Embryonic facial prominence (tissue), 1 donor: ENCODE measurements at regions not wholly inside any gene's neighbourhood (a gene's known extent, or its start where the extent isn't known, plus 50 kb on each side); places are given as distances from the start of the nearest gene placed in this dataset.

ENCODE experiments used
- DNase-seq: peaks from one replicate; pipeline ENCODE4 v3.0.0-alpha.2; 2016; ENCODE audit errors: extremely low spot score

DNA sequence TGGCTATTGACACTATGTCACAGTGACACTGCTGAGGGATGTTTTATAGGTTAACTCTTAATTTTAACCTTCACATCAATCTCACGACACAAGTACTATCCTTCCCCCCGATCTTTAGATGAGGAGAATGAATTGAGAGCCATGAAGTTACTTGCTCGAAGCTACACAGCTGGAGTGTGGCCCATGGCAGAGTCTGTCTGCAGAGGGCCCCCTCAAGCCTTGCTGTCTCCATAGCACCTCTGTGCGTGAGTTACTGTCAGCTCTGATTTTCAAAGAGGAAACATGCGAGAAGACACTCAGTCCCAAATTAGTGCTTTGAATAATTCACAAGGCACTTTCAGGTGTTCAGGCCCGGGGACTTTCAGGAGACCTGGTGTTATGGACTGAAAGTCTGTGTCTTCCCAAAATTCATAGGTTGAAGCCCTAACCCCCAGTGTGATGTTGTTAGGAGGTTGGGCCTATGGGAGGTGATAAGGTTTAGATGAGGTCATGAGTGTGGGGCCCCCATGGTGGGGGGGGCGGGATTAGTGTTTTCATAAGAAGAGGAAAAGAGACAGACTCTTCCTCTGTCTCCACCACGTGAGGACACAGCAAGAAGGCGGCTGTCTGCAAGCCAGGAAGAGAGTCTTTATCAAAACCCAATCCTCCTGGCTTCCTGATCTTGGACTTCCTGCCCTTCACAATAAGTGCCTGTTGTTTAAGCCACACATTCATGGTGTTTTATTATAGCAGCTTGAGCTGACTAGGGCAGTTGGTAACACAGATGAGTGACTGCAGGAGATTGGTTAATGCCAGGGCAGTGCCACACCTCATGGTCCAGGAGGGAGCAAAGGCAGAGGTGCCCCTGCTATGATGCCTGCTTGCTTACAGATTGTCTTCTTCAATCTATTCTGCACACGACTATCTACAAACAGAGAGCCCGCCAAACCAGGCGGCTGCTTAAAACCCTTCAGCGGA lies 281.8 kb downstream of the HAPSTR1 start:
- DNase-seq: no peak

DNA sequence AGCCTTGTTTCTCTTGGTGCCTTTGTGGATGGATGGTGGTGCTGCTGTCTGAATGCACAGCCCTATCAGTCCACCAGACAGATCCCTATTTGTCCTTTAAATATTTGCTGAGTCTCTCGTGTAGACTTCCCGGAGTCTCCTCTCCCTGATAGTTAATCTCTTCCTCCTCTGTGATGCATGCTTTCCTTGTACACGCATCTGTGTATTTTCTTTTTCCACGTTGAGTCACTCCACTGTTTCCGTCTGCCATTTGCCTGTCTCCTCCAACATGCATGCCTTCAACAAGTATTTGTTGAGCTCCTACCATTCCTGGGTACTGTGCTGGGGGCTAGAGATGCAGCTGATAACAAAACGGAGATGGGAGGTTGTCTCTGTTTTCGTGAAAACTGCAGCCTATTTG lies 282.6 kb downstream of the HAPSTR1 start:
- DNase-seq: no peak

DNA sequence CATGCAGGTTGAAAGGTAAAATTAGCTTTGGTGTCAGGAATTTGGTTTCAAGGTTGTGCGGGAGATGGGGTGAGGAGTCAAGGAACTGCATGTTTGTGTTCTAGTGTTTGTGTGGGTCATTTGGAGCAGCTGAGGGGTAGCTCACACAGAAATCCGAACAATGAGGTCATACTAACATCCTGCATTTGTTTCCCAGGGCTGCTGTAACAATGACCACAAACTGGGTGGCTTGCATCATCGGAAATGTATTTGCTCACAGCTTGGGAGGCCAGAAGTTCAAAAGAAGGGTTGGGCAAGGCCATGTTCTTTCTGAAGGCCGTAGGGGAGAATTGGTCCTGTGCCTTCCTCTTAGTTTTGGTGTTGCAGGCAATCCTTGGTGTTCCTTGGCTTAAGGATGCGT lies 287.4 kb downstream of the HAPSTR1 start:
- no peak for DNase-seq

DNA sequence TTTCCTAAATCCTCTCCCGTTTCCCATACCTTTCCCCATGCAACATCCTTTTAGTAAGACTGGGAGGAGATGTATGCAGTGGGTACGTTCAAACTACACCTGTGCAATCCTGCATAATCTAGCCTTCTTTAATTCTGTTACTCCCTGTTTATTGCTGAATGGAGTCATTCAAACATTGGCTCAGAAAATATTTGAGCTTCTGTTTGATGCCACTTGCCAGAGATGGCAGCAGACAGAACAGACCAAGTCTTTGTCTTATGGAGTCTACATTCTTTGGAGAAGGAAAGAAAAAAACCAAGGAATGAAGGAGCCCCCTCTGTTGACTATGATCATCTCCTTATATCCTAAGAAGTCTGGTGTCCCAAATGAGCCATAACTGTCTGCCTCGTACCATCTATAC lies 288.8 kb downstream of the HAPSTR1 start:
- no peak for DNase-seq

DNA sequence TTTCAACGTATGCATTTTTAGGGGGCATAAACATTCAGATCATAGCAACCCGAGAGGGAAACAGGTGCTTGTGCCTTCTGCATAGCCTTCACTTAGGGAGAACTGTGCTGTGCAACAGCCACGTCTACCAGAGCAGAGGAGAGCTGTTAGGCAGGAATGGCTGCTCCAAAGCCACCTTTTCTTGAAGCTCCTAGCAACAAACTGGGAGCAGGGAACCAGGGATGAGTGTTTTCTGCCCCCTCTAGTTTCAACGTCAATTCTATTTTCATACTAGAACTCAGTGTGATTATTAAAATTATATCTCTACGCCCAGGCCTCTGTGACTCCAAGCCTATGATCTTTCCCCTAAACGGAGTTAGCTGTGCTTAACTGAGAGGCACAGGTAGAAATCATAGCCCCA lies 290.0 kb downstream of the HAPSTR1 start:
- no peak for DNase-seq

DNA sequence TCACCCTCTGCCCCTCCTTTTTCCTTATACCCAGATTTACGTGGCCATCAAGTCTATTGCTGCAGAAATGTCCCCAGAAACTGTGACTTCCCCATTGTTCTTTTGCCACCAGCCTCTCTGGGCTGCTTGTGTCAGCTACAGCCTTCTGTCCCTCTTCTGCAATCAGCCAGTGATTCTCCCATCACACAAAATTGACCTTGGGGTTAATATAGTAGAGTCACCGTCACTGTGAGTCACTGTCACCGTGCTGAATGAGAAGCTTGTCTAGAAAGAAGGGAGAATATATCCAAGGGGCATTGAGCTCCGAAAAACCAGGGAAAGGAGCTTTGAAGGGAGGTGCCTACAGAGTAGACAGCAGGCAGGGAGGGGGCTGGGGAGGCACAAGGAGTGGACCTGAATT lies 290.5 kb downstream of the HAPSTR1 start:
- no peak for DNase-seq

DNA sequence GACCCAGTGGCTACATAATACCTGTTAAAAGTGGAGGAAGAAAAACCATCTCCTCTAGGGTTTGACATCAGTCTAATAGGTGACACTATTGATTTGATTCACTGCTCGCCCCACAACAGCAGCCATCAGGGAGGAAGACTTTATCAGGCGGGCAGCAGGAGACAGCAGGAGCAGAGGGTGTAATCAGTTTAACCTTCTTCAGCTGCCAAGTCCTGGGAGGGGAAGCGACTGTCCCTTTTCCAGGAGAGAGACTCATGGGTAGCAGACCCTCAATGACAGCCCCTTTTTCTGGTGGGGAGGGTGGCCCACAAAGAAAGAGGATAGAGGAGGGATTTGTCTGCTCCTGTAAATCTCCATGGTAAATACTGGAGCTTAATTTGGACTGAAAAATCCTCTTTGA lies 291.8 kb downstream of the HAPSTR1 start:
- DNase-seq: no peak

DNA sequence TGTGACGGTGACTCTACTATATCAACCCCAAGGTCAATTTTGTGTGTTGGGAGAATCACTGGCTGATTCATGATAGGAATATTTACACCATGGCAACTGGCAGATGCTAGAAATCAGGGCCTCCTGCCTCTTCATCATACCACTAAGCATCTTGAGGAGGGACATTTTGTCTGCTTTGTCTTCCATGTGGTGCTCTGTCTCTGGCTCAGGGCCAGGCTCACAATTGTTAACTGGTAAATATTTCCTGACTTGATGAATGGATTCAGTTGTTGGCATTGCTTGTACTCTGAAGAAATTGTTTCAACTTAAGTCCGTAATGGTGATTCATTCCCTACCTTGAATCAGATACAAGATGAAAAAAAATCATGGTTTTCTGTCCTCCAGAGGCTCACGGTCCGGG lies 292.7 kb downstream of the HAPSTR1 start:
- no peak for DNase-seq

DNA sequence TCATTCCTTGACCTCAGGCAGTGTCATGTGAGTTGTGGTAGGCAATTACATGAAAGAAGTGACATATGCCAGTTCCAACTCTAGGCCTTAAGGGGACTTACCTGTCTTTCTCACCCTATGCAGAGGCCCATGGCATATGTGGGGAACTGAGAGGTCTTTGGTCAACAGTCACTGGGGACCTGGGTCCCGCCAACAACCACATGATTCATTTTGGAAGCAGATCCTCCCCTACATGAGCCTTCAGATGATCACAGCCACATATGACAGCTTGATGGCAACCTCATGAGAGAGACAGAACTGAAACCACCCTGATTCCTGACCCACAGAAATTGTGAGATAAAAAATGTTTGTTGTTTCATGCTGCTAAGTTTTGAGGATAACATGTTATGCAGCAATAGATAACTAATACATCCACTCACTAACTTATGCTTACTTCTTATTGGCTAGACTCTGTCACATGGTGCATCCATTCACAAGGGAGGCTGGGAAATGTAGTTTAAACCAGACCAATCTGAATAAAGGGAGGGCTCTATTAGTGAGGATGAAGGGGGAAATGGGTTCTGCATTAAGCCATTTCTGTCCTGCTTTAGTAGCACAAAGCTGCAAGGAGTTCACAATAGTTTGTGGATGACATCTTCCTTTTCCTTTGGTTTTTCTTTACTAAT lies 298.2 kb downstream of the HAPSTR1 start:
- DNase-seq: no peak

DNA sequence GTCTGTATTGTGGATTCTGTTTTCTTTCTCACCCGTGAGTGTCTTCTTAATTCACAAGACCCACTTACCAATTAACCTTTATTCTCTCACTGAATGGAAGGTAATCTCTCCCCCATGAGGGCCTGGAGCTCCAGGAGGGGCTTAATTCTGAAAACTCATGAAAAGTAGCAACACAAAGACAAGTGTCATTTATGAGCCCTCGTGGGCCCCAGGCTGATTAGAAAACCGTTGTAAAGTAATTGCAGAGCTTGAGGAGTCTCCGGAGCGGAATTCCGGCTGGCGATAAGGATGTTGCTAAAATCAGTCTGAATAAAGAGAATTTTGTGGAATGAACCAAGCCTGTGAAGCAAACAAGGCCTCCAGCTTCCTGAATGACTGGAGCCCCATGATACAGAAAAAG lies 301.5 kb downstream of the HAPSTR1 start:
- no peak for DNase-seq

DNA sequence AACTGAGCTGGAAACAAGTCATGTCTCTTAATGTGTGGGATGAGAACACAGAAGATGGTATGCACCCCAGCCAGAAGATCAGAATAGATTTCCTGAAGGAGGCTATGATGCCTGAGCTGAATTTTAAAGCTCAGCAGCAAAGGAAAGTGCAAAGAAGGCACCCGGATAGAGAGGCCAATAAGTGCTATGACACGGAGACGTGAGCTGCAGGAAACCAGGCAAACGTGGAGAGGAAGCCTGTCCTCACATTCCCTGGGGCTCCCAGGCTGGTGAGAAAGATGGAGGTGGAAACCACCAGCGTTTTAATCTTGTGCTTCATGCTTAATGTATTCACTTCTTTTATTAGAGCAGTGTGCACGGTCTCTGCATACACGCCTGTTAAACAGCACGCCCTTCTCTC lies 302.1 kb downstream of the HAPSTR1 start:
- DNase-seq: no peak

DNA sequence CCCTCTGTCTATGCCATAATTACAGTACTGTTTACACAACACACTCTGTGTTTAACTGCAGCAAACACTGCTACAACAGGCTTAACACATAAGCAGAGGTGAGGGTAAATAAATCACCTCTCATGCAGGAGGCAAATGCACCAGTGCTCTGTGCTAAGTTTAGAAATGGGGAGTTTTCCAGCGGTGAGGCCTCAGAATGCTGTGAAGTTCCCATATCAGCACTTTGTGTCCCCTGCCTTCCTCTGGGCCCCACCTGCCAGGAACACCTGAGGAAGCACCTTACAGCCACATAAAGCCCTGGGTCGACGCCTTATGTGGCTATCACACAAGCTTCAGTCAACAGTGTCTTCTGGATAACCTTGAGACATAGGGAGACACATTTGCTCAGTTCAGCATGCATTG lies 304.5 kb downstream of the HAPSTR1 start:
- no peak for DNase-seq

DNA sequence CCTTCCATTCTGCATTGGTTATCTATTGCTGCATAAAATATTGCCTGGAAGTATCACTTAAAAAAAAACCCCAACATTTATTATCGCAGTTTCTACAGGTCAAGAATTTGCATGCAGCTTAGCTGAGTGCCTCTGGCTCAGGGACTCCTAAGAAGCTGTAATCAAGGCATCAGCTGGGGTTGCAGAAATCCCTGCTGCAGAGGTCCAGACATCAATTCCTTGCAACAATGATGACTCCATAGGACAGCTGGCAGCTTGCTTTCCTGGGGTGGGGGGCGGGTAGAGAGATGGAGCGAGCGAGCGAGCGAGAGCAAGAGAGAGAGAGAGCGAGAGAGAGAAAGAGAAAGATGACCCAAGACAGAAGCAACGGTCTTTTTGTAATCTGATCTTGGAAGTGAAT lies 308.1 kb downstream of the HAPSTR1 start:
- no peak for DNase-seq

DNA sequence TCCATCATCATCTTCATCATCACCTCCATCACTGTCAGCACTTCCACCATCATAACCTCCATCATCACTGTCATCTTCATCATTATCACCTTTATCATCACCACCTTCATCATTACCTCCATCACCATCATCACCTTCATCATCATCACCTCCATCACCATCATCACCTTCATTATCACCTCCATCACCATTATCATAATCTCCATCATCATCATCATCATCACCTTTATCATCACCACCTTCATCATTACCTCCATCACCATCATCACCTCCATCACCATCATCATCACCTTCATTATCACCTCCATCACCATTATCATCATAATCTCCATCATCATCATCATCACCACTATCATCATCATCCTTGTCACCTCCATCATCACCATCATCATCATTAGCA lies 309.7 kb downstream of the HAPSTR1 start:
- no peak for DNase-seq

DNA sequence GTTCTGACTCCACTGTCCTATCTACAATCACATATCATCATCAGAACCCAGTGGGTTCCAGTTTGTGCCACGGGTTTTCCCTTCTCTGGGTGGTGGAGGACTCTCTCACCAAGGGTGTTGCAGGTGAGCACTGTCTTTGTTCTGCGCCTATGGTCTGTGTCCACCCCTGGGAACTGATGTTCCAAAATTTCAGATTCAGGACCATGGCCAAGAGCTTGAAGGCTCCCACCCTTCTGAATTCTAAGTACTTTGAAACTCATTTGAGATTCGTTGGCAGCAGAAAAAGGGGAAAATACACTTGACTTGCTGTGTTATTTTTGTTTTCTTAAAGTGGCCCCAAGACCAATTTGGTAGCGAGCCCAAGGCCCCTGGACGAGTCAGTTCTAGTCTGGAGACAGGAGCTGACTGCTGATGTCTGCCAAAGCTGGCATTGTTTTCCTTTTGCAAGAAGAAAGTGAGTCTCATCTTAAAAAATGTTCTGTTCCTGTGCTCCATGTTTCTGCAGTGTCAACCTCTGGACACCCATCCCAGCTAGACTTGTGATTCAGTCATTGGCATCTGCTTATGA lies 310.9 kb downstream of the HAPSTR1 start:
- DNase-seq: no peak

DNA sequence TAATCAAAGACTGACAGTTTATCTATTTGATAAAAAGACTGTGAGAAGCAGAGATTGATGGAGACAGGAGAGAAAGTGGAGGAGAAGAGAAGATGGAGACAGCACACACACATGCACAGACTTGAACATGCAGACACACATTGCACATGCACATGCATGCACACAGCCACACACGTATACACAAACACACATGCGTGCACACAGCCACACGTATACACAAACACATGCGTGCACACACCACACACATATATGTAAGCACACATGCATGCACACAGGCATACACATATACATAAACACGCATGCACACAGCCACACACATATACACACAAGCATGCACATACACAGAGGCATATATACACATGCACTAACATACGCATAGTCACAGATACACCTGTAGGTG lies 313.4 kb downstream of the HAPSTR1 start:
- DNase-seq: no peak

DNA sequence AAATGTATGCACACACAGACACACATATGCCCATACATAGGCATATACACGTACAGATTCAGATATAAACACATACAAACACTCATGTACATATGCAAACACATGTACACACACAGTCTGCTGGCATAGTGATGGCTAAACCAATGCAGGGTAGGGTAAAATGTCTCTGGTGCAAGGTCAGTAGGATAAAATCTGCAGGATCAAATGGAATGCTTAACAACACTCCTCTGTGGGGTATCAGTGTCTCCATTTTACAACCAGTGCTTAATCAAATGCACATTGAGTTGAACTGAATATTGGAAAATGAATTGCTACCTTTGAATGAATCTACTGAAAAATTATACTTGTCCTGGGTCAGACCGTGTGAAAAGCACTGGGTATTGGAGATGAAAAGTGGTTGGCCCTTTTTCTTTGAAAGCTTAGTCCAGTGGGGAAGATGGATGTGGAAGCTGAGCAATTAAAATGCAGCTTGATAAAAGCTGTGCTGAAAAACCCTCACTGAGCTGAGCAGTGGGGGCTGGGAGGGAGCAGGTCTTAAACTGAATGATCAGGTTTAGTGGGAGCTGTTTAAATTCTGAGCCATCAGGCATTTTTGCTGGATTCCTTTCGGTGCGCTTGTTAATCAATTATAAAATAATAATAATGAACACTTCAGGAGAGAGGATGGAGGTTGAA lies 314.7 kb downstream of the HAPSTR1 start:
- DNase-seq: no peak

DNA sequence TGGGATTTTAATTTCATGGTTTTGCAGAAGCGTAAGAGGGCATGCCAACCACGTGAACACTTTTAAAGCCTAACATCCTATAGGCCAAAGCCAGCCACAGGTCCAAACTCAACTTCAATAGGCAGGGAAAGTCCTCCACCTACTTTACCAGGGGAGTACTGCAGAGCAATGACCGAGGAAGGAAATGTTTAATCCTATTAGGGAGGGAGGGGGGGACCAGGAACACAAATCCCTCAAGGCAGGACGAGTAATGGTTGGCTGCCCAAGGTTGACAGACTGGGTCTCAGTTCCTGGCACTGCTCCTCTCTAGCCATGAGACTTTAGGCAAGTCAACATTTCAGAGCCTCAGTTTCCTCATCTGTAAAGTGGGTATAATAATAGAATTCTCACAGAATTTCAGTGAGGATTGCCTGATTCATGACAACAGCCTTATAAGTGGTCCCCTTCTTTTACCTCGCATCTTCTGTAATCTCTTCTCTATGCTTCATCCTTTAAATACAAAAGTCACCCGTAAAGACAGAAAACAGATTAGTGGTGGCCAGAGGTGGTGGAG lies 315.8 kb downstream of the HAPSTR1 start:
- DNase-seq: no peak

DNA sequence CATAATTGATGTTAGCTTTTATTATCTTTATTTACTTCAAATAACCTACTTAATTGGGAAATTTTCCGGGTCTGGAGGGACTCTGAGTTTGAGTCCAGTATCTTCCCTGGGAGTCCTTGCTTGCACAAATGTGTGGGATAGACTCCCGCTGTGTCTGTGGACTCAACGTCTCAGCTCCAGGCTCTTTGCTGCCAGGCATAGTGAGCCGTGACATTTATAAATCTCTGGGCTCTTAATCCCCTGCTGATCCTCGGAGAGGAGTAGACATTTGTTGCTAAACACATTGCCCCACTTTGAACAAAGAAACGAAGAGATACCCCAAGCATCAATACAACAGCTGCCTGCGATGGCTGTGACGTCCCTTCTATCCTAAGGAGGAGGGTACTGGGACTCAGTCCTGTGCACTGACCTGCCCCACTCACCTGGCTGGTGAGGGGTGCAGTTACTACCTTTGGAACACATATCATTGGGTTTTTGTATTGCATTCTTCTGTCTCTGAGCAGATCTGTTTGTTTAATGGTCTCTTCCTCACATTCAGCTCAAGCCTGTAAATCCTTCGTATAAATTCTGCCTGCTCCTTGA lies 316.9 kb downstream of the HAPSTR1 start:
- DNase-seq: no peak

DNA sequence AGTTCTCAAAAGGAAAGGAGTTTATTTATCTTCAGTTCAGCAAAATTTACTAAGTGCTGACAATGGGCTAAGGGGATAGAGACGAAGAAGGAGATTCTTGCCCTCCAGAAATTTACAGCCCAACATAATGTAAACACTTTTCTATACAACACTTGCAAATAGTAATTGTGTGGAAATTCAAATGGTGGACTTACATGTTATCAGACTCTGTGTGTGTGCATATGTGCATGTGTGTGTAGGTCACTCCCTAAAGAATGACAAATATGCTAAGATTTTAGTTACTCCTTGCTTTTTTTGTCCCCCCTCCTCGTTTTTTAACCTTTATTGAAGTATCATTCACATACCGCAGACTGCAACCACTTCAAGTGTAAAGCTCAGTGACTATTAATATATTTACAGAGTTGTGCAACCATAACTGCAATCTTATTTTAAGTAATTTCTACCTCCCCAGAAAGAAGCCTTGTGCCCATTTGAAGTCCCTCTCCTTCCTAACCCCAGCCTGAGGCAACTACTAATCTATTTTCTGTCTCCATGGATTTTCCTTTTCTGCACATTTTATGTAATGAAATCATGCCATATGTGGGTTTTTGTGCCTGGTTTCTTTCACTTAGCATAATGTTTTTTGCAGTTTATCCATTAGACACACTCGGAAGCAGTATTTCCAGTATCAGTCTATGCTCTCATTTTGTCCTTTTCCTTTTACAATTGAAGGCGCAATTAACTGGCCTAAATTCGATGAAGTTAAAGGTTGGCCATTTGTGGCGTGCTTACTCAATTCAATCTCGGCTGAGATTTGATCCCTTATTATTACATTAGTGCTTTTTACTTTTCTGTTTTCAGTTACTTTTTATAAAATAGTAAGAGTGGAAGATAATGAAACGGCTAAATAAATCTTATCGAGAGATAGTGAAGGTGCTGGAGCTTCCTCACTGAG lies 318.4 kb downstream of the HAPSTR1 start:
- no peak for DNase-seq

DNA sequence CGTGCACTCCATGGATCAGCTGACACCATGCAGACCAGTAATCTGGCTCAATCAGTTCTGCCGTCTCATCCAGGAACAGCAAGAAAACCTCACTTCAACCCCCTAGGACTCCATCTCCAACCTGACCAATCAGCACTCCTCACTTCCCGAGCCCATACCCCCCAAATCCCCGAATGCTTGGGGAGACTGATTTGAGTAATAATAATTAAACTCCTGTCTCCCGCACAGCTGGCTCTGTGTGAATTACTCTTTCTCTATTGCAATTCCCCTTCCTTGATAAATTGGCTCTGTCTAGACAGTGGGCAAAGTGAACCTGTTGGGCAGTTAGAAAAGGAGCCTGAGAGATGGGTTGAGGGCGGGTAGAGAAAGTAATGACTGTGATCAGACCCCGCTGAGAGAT lies 320.0 kb downstream of the HAPSTR1 start:
- no peak for DNase-seq
